ENCODE measurements at regions not wholly inside any gene's neighbourhood (a gene's known extent, or its start where the extent isn't known, plus 50 kb on each side); places are given as distances from the start of the nearest gene placed in this dataset.
"Not testable (repeated sequence)": the region's sequence is repeated elsewhere in the genome, so short reads cannot be mapped to it uniquely, and the experiment has no call there.

GRCh38 chr18:30446605-30447004 is 595.9 kb downstream of the DSC3 start:
- Histone ChIP-seq H3K9me3 (no peaks in the 10 kb centered on the region), H3K4me1 (ENCODE audit: low read depth) (no peaks in the 10 kb centered on the region), H3K4me3 (no peak overlapping the region), H3K36me3 (ENCODE audit: low read depth) (no peaks in the 10 kb centered on the region)
- intact Hi-C loops (cut with DNase I, micrococcal nuclease), result no loop called here
- ATAC-seq (no peak), DNase-seq (no peak)
- no peak for TF ChIP-seq CTCF (IDR thresholded peaks at IDR 0.05)

GRCh38 chr18:30444544-30444943 is 598.0 kb downstream of the DSC3 start:
- Histone ChIP-seq H3K36me3 (ENCODE audit: low read depth) (no peaks in the 10 kb centered on the region), H3K4me1 (ENCODE audit: low read depth) (no peaks in the 10 kb centered on the region), H3K9me3 (no peaks in the 10 kb centered on the region), H3K4me3 (no peak overlapping the region)
- DNase-seq (no peak), ATAC-seq (no peak)
- intact Hi-C loops (cut with DNase I, micrococcal nuclease), result no loop called here
- no peak for TF ChIP-seq CTCF (IDR thresholded peaks at IDR 0.05)

- intact Hi-C loops (cut with DNase I, micrococcal nuclease), result no loop called here
- no peaks in the 10 kb centered on the region for H3K36me3 ChIP-seq (ENCODE audit: low read depth)
Measured at GRCh38 chr18:30440351-30440750, 602.2 kb downstream of the DSC3 start.

GRCh38 chr18:30439174-30439573 is 603.4 kb downstream of the DSC3 start:
- TF ChIP-seq CTCF (IDR thresholded peaks at IDR 0.05), result no peak
- no peaks in the 10 kb centered on the region for H3K9me3 ChIP-seq
- no peaks in the 10 kb centered on the region for H3K36me3 ChIP-seq (ENCODE audit: low read depth)
- H3K4me3 ChIP-seq, result no peak overlapping the region
- ATAC-seq (no peak), DNase-seq (no peak)
- intact Hi-C loops (cut with DNase I, micrococcal nuclease), result no loop called here
- no peaks in the 10 kb centered on the region for H3K4me1 ChIP-seq (ENCODE audit: low read depth)

More at GRCh38 chr18:30440351-30440750, 602.2 kb downstream of the DSC3 start:
- Histone ChIP-seq H3K4me1 (ENCODE audit: low read depth) (no peaks in the 10 kb centered on the region), H3K4me3 (no peak overlapping the region), H3K9me3 (no peaks in the 10 kb centered on the region)
- DNase-seq (no peak), ATAC-seq (no peak)
- TF ChIP-seq CTCF (IDR thresholded peaks at IDR 0.05), result no peak

- no peaks in the 10 kb centered on the region for H3K4me1 ChIP-seq (ENCODE audit: low read depth)
- no peak for ATAC-seq
- TF ChIP-seq CTCF (IDR thresholded peaks at IDR 0.05), result no peak
- H3K9me3 ChIP-seq, result no peaks in the 10 kb centered on the region
- no peak for DNase-seq
- no peaks in the 10 kb centered on the region for H3K36me3 ChIP-seq (ENCODE audit: low read depth)
- no peak overlapping the region for H3K4me3 ChIP-seq
- intact Hi-C loops (cut with DNase I, micrococcal nuclease), result no loop called here
Measured at GRCh38 chr18:30432349-30432748, 610.2 kb downstream of the DSC3 start.

- H3K9me3 ChIP-seq; DNase-seq; intact Hi-C loops (cut with DNase I, micrococcal nuclease); H3K4me3 ChIP-seq; ATAC-seq; H3K4me1 ChIP-seq (ENCODE audit: low read depth); H3K36me3 ChIP-seq (ENCODE audit: low read depth): not testable (repeated sequence)
Measured at GRCh38 chr18:30419399-30419798, 623.1 kb downstream of the DSC3 start.

Data from mucosa of descending colon (tissue), 3 donors.